ENCODE measurements at regions not wholly inside any gene's neighbourhood (a gene's known extent, or its start where the extent isn't known, plus 50 kb on each side); places are given as distances from the start of the nearest gene placed in this dataset.

- no peak for DNase-seq (ENCODE audit: low spot score)
These were observed 696.8 kb downstream of the OTOL1 start for GRCh38 chr3:162193148-162194095.

- DNase-seq (ENCODE audit: low spot score): no peak
These were observed 698.5 kb downstream of the OTOL1 start for GRCh38 chr3:162195147-162195546.

GRCh38 chr3:162196964-162197363 is 700.4 kb downstream of the OTOL1 start:
- no peak for DNase-seq (ENCODE audit: low spot score)

GRCh38 chr3:162200836-162201235 is 704.2 kb downstream of the OTOL1 start:
- no peak for DNase-seq (ENCODE audit: low spot score)

GRCh38 chr3:162206648-162207047 is 710.0 kb downstream of the OTOL1 start:
- no peak for DNase-seq (ENCODE audit: low spot score)

- DNase-seq (ENCODE audit: low spot score): no peak
These were observed 714.9 kb downstream of the OTOL1 start for GRCh38 chr3:162211470-162211869.

GRCh38 chr3:162213196-162213595 is 716.6 kb downstream of the OTOL1 start:
- DNase-seq (ENCODE audit: low spot score): no peak

- no peak for DNase-seq (ENCODE audit: low spot score)
These were observed 717.3 kb downstream of the OTOL1 start for GRCh38 chr3:162213956-162214355.

- DNase-seq (ENCODE audit: low spot score): peak; percentile 23
These were observed 721.0 kb downstream of the OTOL1 start for GRCh38 chr3:162217647-162218046.

- DNase-seq (ENCODE audit: low spot score): no peak
These were observed 721.9 kb downstream of the OTOL1 start for GRCh38 chr3:162218479-162218878.

GRCh38 chr3:162224746-162225145 is 728.1 kb downstream of the OTOL1 start:
- no peak for DNase-seq (ENCODE audit: low spot score)

GRCh38 chr3:162236949-162237348 is 740.3 kb downstream of the OTOL1 start:
- DNase-seq (ENCODE audit: low spot score): no peak

GRCh38 chr3:162250782-162251181 is 754.2 kb downstream of the OTOL1 start:
- no peak for DNase-seq (ENCODE audit: low spot score)

- DNase-seq (ENCODE audit: low spot score): no peak
These were observed 765.5 kb downstream of the OTOL1 start for GRCh38 chr3:162262129-162262528.

GRCh38 chr3:162263596-162263995 is 767.0 kb downstream of the OTOL1 start:
- DNase-seq (ENCODE audit: low spot score): no peak

GRCh38 chr3:162269636-162270458 is 773.2 kb downstream of the OTOL1 start:
- DNase-seq (ENCODE audit: low spot score): no peak

GRCh38 chr3:162274070-162274469 is 777.5 kb downstream of the OTOL1 start:
- no peak for DNase-seq (ENCODE audit: low spot score)

GRCh38 chr3:162278834-162279233 is 782.2 kb downstream of the OTOL1 start:
- no peak for DNase-seq (ENCODE audit: low spot score)

- no peak for DNase-seq (ENCODE audit: low spot score)
These were observed 788.7 kb downstream of the OTOL1 start for GRCh38 chr3:162285259-162285658.

- no peak for DNase-seq (ENCODE audit: low spot score)
These were observed 791.0 kb downstream of the OTOL1 start for GRCh38 chr3:162287600-162287999.

GRCh38 chr3:162292409-162292808 is 795.8 kb downstream of the OTOL1 start:
- no peak for DNase-seq (ENCODE audit: low spot score)

- peak; percentile 69 for DNase-seq (ENCODE audit: low spot score)
These were observed 798.8 kb downstream of the OTOL1 start for GRCh38 chr3:162295323-162295983.

Measured in GM03348 (cell line).